Skeletal muscle tissue (tissue), 3 donors: ENCODE measurements at regions not wholly inside any gene's neighbourhood (a gene's known extent, or its start where the extent isn't known, plus 50 kb on each side); places are given as distances from the start of the nearest gene placed in this dataset.
"Not testable (repeated sequence)": the region's sequence is repeated elsewhere in the genome, so short reads cannot be mapped to it uniquely, and the experiment has no call there.

Experiments used
- H3K27ac ChIP-seq: one replicate; pipeline ENCODE4 v1.7.0; 2013; ENCODE audit warnings: mild to moderate bottlenecking, low read depth, low read length, inconsistent platforms
- H3K27me3 ChIP-seq, 3 donors: one replicate each; pipeline ENCODE4 v1.7.0; 2013; ENCODE audit warnings: low read length in 3 of 3; ENCODE audit not compliant: control insufficient read depth in 3 of 3, insufficient read depth in 3 of 3
- H3K36me3 ChIP-seq, 3 donors: one replicate each; pipeline ENCODE4 v1.7.0; 2013; ENCODE audit warnings: low read length in 3 of 3; ENCODE audit not compliant: control insufficient read depth in 3 of 3, insufficient read depth in 3 of 3
- H3K4me1 ChIP-seq, 3 donors: one replicate each; pipeline ENCODE4 v1.7.0; 2013; ENCODE audit warnings: low read length in 3 of 3, mild to moderate bottlenecking in 3 of 3; ENCODE audit not compliant: control insufficient read depth in 3 of 3, insufficient read depth in 3 of 3
- H3K4me3 ChIP-seq, 3 donors: one replicate each; pipeline ENCODE4 v1.7.0; 2013; ENCODE audit warnings: low read length in 3 of 3
- H3K9ac ChIP-seq, 3 donors: one replicate each; pipeline ENCODE4 v1.7.0; 2013; ENCODE audit warnings: low read length in 3 of 3, mild to moderate bottlenecking in 3 of 3, moderate library complexity in 2 of 3, low read depth in 1 of 3
- H3K9me3 ChIP-seq, 3 donors: one replicate each; pipeline ENCODE4 v1.7.0; 2013; ENCODE audit warnings: low read length in 3 of 3; ENCODE audit not compliant: control insufficient read depth in 3 of 3
- donor health status: Osteomylitis.

DNA sequence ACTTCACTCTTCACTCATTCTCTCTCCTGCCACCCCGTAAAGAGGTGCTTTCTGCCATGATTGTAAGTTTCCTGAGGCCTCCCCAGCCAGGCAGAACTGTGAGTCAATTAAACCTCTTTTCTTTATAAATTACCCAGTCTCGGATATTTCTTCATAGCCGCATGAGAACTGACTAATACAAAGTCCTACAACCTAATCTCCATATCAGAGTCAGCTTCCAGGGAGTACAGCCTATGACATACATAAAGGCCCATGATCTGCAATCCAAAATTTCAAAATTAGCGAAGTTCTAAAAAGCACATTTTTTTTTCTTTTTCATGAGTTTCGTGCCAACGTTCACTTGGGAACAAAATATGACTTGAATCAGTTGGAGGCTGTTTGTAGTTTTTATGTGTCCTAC, 256.9 kb upstream of the DUSP10 start:
- H3K9ac ChIP-seq = no peak overlapping the region
- H3K36me3 ChIP-seq = no peaks in the 10 kb centered on the region
- H3K27ac ChIP-seq = no peak overlapping the region
- no peaks in the 10 kb centered on the region for H3K9me3 ChIP-seq
- H3K4me3 ChIP-seq = no peak overlapping the region
- H3K27me3 ChIP-seq = no peaks in the 10 kb centered on the region
- no peaks in the 10 kb centered on the region for H3K4me1 ChIP-seq

DNA sequence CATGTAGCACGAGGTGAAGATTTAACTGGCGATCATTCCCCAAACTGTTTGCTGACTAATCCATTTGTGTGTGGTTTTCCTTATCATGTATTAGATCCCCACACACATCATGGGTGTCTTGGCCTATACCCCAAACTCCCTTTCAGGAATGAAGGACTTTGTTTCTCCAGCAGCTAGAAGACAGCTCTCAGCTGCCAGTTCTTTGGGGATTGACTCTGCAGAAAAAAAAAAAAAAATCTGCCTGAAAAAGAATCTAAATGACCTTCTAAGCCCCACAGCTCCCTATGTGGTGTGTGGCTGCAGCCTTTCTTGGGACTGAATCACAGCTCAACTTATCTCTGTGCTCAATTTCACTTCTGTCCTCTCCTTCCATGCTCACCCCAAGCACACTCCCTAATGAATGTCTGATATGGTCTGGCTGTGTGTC, 256.3 kb upstream of the DUSP10 start:
- no peaks in the 10 kb centered on the region for H3K27me3 ChIP-seq
- H3K4me3 ChIP-seq = no peak overlapping the region
- no peaks in the 10 kb centered on the region for H3K9me3 ChIP-seq
- no peak overlapping the region for H3K9ac ChIP-seq
- no peaks in the 10 kb centered on the region for H3K36me3 ChIP-seq
- no peak overlapping the region for H3K27ac ChIP-seq
- H3K4me1 ChIP-seq = no peaks in the 10 kb centered on the region

DNA sequence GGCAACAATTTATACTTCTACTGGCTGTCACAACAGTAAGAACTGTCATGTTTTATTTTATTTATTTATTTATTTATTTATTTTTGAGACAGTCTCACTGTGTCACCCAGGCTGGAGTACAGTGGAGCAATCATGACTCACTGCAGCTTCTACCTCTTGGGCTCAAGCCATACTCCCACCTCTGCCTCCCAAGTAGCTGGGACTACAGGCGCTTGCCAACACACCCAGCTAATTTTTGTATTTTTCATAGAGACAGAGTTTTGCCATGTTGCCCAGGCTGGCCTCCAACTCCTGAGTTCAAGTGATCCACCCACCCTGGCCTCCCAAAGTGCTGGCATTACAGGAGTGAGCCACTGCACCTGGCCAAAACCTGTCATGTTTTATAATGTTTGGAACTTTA, 255.1 kb upstream of the DUSP10 start:
- H3K4me1 ChIP-seq, H3K4me3 ChIP-seq, H3K9me3 ChIP-seq, H3K36me3 ChIP-seq, H3K27me3 ChIP-seq, H3K9ac ChIP-seq, H3K27ac ChIP-seq: not testable (repeated sequence)

DNA sequence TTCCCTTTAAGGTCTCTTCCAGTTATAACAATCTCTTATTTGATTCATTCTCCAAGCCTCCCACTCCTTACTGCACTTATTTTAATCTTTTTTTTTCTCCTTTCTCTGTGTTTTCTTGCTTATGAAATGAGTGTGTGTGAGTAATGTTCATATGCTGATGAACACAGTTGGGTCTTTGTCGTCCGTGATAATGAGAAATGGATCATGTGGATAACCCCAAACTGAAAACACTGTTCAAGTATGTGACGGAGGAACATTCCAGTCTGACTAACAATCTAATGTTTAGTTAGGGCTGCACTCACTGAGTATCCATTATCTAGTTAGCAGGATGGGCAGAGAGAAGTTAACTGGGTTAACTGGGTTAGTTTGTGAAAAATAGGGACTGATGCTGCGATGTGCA, 253.1 kb upstream of the DUSP10 start:
- H3K27me3 ChIP-seq = no peaks in the 10 kb centered on the region
- H3K36me3 ChIP-seq = no peaks in the 10 kb centered on the region
- no peak overlapping the region for H3K4me3 ChIP-seq
- H3K9ac ChIP-seq = no peak overlapping the region
- H3K4me1 ChIP-seq = peaks cover 0 to 3% (median 0%) of the 10 kb centered on the region in 3 donors
- H3K9me3 ChIP-seq = no peaks in the 10 kb centered on the region
- H3K27ac ChIP-seq = no peak overlapping the region

DNA sequence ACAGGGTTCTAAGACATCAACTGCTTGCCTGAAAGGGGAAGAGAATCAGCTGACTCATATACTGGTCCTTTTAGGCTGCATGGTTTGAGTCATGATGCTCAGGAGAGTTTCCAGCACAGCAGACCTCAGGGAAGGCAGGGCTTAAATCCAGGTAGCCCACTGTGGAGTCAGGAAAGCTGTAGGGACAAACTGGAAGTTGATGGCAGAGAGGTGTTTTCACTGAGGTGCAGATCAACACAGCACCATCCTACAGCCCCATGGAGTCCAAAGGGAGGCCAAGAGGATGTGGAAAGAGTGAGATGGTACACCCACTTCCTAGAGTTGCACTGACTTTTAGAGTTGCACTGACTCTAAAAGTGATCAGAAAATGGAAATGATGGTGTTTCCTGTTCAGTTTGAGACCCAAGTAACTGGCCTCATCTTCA, 252.4 kb upstream of the DUSP10 start:
- Histone ChIP-seq H3K4me3 (no peak overlapping the region), H3K27me3 (no peaks in the 10 kb centered on the region), H3K9ac (no peak overlapping the region), H3K4me1 (peaks cover 0 to 3% (median 0%) of the 10 kb centered on the region in 3 donors), H3K36me3 (no peaks in the 10 kb centered on the region), H3K9me3 (no peaks in the 10 kb centered on the region), H3K27ac (no peak overlapping the region)

DNA sequence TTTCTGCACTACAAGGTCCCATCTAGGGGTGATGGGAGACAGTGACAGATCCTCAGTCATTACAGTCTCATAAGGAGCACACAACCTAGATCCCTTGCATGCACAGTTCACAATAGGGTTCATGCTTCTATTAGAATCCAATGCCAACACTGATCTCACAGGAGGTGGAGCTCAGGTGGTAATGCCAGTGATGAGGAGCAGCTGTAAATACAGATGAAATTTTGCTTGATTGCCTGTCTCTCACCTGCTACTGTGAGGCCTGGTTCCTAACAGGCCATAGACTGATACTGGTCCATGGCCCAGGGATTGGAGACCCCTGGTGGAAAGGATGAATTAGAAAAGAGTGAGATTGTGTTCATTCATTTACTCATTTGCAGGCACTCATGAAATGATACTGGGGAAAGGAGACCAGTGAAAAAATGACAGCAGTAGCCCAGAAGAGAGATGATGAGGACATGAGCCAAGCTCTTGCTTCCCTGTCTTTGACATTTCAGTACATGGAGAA, 251.6 kb upstream of the DUSP10 start:
- Histone ChIP-seq H3K36me3 (no peaks in the 10 kb centered on the region), H3K4me1 (peaks cover 0 to 3% (median 0%) of the 10 kb centered on the region in 3 donors), H3K27ac (no peak overlapping the region), H3K4me3 (no peak overlapping the region), H3K27me3 (no peaks in the 10 kb centered on the region), H3K9me3 (no peaks in the 10 kb centered on the region), H3K9ac (no peak overlapping the region)

DNA sequence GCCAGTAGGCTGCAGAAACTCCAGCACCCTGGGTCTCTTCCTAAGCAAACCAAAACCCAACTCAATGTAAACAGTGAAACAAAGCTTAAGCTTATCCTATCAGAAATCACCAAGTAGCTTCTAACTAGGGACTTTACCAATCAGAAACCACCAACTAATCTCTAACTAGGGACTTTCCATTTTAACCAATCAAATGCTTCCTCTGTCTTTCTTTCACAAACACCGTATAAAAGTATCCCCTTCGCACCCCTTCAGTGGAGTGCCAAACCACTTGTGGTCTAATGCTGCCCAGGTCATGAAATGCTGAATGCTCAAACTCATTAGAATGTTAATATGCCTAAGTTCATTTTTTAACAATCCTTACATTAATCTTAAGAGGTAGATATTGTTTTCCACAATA, 250.5 kb upstream of the DUSP10 start:
- Histone ChIP-seq H3K9me3 (no peaks in the 10 kb centered on the region), H3K4me3 (no peak overlapping the region), H3K36me3 (no peaks in the 10 kb centered on the region), H3K27ac (no peak overlapping the region), H3K4me1 (peaks cover 0 to 3% (median 0%) of the 10 kb centered on the region in 3 donors), H3K9ac (no peak overlapping the region), H3K27me3 (no peaks in the 10 kb centered on the region)

DNA sequence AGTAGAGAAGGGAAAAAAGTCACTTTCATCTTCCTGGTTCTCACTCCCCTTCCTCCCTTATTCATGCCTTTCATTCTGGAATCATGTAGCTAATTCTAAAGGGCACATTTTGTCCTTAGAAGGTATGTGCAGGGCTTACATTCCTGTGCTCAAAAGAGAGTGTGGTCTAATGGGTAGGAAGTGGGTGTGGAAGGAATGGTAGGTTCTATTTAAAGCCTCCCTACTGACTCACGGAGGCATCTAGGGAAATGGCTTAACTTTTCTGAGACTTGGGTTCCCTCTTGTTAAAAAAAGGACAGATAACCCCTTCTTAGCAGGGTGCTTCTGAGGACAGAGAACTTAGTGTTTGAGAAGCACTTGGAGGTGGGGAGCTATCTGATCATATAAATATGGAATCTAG, 249.3 kb upstream of the DUSP10 start:
- no peak overlapping the region for H3K9ac ChIP-seq
- no peak overlapping the region for H3K27ac ChIP-seq
- no peaks in the 10 kb centered on the region for H3K9me3 ChIP-seq

DNA sequence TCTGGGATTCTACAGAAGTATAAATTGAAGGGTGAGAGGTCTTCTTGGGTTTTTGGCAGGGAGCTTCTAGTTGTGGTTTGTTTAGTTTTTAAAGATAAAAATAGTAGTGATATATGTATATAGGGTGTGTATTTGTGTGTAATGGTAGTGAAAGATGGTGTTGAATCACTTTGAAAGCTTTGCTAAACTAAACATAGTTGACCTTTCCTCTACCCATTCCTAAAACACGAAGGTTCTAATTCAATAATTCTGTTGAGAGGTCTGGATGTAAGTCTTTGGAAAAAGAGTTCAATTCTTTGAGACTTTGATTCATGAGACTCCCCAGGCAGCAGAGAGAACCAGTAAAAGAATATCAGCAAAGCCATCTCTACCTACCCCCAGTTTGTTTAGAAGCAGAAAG, 247.9 kb upstream of the DUSP10 start:
- H3K4me3 ChIP-seq = no peak overlapping the region
- H3K9me3 ChIP-seq = no peaks in the 10 kb centered on the region
- no peak overlapping the region for H3K9ac ChIP-seq
- peaks cover 0 to 3% (median 0%) of the 10 kb centered on the region in 3 donors for H3K4me1 ChIP-seq
- H3K27me3 ChIP-seq = no peaks in the 10 kb centered on the region
- no peaks in the 10 kb centered on the region for H3K36me3 ChIP-seq
- no peak overlapping the region for H3K27ac ChIP-seq

More for the DNA sequence above, 249.3 kb upstream of the DUSP10 start:
- Histone ChIP-seq H3K4me1 (peaks cover 0 to 3% (median 0%) of the 10 kb centered on the region in 3 donors), H3K36me3 (no peaks in the 10 kb centered on the region), H3K27me3 (no peaks in the 10 kb centered on the region), H3K4me3 (no peak overlapping the region)

DNA sequence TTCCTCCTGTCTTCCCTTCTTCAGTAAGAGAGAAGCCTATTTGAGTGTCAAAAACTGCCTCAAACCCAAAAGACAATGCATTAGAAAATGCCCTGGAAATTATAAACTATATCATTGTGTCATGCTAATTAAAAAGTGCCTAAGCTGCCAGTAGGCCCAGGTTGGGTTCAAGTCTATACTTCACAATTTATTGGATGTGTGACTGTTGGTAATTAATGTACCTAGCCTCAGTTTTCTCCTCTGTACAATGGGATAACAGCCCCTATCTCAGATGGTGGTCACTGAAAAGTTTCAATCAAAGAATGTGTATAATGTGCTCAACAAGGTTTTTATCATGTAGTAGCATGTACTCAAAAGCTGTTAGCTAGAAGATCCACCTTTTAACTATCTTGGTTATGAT, 246.9 kb upstream of the DUSP10 start:
- Histone ChIP-seq H3K27ac (no peak overlapping the region), H3K4me3 (no peak overlapping the region), H3K4me1 (peaks cover 0 to 3% (median 0%) of the 10 kb centered on the region in 3 donors), H3K36me3 (no peaks in the 10 kb centered on the region), H3K9me3 (no peaks in the 10 kb centered on the region), H3K27me3 (no peaks in the 10 kb centered on the region), H3K9ac (no peak overlapping the region)
